ENCODE measurements at regions not wholly inside any gene's neighbourhood (a gene's known extent, or its start where the extent isn't known, plus 50 kb on each side); places are given as distances from the start of the nearest gene placed in this dataset.
"Not testable (repeated sequence)": the region's sequence is repeated elsewhere in the genome, so short reads cannot be mapped to it uniquely, and the experiment has no call there.

DNA sequence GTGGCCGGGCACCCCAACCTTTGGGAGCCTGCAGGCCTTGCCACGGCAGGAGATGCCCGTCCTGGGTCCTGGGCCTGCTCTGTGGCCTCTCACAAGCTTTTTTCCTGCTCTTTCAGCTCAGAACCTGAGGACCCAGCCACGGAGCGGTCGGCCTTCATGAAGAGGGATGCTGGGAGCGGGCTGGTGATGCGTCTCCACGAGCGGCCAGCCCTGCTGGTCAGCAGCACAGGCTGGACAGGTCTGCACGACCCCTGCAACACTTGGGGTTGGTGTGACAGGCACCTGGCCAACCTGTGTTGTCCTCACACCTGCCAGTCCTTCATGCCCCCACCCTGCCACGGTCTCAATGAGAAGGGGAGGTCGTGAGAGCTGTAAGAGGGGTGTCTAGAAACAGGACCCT lies 170.0 kb downstream of the ADRA2C start:
- no peak for DNase-seq

DNA sequence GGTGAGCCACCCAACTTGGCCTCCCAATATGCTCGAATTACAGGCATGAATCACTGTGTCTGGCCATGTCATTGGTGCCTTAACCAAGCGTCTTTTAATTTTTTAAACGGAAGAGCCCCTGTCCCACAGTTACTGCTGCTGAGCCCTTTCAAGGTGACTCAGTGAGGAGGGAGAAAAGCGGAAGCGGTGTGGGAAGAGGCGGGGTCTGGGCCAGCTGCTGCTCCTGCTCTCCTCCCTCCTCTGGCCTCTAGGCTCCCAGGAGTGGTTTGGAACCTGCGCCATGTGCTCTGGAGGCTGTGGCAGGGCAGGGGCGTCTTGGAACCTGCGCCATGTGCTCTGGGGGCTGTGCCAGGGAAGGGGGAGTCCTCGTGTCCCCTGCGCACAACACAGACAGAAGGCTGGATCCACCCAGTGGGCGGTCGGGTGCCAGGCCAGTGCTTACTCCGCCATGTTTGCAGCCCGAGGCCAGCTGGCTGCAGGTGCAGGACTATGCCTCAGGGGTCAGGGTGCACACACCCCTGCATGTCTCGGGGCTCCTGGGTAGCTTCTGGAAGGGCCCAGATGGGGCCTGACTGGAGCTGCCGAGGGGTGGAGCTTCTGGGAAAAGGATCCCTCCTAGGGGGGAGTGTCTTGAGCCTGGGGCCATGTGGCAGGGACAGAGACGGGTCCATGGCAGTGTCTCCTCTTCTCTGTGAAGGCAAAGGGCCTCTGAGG lies 171.8 kb downstream of the ADRA2C start:
- DNase-seq: not testable (repeated sequence)

DNA sequence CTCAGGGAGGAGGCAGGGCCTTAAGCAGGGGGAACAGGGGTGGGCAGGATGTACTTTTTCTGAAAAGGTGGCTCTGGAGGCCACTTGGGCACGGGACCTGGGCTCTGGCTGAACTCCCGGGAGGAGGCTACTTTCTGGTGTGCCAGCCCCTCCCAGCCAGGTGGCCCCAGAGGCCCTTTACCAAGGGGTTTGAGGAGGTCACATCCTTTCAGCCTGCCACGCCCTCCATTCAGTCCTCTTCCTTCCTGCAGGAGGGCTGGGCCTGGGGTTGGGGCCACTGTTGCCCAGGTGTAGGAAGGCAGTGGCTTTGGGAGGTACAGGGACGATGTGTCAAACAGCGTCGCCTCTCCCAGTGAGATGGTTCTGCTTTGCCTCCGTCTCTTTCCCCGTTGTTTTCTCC lies 172.5 kb downstream of the ADRA2C start:
- DNase-seq: not testable (repeated sequence)

DNA sequence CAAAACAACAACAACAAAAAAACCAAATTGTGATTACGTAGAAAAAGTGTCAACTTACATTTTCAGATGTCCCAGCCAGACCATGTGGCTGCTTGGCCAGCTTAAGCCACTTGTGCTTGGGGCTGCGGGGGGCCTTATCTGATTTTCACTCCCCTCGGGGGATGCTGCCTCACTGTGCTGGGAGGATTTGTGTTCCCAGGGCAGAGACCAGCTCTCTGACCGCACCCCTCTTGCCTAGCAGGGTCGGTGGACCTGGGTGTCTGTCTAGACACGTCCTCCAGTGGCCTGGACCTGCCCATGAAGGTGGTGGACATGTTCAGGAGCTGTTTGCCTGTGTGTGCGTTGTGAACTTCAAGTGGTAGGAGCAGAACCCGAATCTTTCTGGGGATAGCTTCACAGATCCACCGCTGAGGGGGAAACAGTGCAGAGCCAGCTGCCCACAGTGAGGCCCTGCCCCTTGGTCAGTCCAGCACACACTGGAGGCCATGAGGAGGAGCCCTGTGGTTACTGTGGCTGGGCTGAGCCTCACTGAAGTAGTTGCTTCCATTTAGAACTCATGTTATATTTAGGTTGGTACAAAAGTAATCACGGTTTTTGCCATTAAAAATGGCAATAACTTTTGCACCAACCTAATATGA lies 173.9 kb downstream of the ADRA2C start:
- not testable (repeated sequence) for DNase-seq

DNA sequence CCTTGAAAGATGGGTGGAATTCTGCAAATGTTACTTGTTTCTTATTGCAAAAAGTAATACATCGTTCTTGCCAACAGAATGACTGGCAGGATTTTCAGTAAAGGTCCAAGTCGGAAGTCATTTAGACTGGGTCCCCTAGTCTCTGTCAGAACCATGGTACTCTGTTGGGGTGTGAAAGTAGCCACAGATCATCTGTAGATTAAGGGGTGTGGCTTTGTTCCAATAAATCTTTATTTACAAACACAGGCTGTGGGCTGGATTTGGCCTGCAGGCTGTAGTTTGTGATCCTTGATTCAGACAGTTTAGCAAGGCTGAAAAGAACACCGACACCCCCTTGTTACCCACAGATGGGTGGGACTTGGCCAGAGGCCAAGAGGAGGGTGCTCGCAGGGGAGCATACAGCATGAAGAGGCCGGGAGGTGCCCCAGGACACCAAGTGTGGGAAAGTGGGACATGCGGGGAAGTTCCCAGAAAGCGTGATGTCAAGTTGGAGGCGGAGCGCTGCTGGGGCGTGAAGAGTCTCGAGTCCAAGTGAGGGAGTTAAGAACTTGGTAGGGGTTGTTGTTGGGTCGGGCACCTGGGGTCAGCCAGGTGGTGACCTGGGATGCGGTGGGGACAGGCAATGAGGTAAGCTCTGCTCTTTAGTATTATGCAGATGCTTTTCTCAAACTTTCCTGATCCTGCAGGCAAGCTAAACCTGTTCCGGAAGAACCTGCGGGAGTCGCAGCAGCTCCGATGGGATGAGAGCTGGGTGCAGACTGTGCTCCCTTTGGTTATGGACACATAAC lies 175.7 kb downstream of the ADRA2C start:
- not testable (repeated sequence) for DNase-seq

DNA sequence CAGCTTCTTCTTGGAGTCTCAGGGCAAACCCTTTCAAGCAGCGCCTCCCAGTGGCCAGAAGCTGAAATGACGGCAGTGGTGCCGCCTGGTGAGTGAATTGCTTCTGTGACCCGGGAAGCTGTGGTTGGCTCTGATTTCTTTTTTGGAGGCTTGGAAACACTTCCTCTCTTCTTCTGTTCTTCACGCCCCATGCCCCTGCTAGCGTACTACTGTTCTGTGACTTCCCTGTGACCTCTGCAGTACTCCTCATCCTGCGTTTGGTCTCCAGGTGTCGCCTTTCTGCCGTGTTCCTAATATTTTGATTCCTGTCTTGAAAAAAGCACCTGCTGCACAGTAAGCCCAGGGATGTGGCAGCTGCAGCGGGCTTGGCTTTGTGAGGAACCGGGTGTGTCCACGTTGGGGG lies 176.4 kb downstream of the ADRA2C start:
- DNase-seq: peak; percentile 27

DNA sequence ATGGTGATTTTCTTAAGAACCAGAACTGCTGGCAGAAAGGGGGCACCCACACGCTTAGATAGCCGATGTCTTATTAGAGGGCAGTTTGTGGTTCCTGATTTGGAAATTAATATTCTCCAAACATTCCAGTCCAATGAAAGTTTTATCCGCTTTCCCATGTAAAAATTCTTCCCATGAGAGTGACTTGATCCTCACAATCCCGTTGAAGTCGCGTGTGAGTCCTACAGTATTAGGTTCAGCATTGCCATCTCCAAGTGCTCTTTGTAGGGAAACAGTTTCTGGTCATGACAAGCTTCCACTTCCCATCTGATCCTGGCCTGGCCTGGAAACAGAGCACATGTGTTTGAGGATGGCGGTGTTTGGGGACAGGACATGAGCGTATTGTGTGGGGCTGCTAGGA lies 176.9 kb downstream of the ADRA2C start:
- not testable (repeated sequence) for DNase-seq

DNA sequence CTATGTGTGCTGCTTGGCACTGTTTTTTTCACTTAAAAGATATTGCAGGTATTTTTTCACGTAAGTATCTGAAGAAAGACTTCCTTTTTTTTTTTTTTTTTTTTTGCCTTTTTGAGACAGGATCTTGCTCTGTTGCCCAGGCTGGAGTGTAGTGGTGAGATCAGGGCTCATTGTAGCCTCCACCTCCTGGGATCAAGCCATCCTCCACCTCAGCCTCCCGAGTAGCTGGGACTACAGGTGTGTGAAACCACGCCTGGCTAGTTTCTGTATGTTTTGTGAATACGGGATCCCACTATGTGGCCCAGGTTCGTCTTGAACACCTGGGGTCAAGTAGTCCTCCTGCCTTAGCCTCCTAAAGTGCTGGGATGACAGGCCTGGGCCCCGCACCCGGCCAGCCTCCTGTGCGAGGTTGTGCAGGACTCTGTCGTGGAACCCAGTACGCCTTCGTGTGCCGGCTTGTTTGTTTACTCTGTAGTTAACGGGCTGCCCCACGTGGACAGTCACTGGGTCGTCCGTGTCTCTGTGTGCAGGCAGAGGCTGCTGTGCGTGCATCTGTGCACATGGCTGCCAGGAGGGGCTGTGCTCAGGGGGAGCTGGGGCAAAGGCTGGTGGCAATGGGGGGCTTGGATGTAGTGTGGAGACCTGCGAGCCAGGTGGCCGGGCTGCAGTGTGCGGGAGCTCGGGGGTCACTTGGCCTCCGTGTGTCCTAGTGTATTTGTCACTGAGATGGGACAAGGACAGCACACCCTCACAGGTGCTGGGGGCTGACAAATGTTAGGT lies 179.5 kb downstream of the ADRA2C start:
- no peak for DNase-seq

DNA sequence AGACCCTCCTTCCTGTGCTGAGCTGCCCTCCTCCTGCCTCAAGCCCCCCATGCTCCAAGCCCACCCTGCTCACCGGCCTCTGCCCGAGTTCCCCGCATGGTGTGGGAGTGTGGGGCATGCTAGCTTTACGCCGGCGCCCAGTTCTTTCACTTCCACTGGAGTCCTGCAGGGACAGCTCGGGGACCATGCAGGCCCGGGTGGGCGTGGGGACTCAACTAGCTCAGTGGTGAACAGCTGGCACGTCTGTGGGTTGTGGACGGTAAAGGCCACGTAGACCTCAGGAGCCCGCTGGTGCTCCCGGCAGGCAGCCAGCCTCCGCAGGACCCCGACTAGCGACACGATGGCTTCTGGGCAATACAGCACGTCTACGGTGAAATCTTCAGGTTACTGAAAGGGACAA lies 180.4 kb downstream of the ADRA2C start:
- not testable (repeated sequence) for DNase-seq

DNA sequence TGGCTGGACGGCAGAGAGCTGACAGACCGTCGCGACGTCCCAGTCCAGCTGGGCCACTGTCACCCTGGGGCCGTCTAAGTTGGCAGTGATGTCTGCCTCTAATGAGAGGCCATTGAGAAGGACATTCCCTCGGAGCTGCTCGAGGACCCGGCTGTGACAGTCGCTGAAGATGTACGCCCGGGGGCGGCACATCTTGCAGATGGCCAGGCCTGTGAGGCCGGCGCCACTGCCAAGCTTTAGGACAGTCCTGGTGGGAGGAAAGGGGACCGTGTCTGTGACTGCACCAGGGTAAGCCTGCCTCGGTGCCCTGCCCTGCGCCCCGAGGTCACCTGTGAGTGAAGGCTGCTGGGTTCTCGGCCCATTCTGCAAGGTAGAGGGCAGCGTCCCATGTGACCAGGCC lies 181.6 kb downstream of the ADRA2C start:
- not testable (repeated sequence) for DNase-seq

DNA sequence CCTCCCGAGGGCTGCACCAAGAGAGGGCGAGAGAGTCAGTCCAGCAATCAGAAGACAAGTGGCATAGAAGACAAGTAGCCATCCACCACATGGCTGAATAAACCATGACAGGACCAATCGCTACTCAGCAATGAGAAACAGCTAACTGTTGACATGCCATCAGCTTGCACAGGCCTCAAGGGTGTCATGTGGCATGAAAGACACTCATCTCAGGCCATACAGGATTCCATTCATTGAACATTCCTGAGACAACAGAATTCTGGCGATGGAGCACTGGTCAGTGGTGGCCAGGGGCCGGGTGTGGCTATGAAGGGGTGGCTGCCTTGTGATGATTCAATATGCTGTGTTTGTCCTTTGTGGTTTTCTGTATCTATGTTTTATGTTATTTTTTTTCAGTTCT lies 182.0 kb downstream of the ADRA2C start:
- not testable (repeated sequence) for DNase-seq

DNA sequence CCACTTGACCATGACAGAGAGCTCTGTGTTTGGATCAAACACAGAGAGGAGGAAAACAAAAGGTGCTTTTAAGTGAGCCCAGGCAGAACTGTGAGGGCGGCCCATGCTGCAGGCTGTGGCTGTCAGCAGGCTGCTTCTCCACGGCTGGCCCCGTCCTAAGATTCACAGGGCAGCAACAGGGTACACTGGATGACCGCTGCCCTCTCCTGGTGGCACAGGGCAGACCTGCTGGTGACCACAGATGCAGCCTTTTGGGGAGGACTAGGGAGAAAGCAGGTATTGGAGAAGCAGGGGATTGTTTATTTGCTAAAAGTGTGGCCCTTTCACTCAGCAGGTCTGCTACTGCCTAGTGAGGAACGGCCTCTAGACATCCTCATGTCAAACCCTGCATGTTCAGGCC lies 183.7 kb downstream of the ADRA2C start:
- DNase-seq: not testable (repeated sequence)

DNA sequence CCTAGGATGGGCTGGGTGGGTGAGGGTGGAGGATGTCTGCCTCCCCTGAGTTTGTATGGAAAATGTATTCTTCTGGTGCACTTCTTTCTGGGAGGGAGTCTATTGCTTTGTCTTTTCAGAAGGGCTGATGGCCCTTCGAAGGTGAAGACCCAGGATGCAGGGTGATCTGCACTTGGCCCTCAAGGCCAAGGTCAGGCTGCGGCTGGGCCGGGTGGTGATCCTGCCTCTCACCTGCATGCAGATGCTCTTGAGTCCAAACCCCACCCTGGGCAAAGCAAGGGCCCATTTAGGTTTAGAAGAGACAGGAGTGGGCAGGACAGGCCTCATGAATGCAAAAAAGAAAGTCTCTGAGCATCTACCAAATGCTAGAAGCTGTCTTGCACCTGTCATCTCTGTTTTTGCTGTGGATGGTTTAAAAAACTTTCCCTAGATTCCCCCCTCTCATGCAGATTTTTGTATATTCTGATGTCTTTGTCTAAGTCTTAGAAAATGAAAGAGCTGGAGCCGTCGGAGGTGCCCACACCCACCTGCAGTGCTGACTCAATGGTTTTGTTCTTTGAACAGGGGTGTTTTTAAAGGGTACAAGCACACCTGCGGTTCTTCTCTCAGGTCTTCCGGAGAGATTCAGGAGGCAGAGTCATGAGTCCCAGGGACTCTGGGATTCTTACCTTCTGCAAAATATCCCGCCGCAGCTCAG lies 186.4 kb downstream of the ADRA2C start:
- not testable (repeated sequence) for DNase-seq

DNA sequence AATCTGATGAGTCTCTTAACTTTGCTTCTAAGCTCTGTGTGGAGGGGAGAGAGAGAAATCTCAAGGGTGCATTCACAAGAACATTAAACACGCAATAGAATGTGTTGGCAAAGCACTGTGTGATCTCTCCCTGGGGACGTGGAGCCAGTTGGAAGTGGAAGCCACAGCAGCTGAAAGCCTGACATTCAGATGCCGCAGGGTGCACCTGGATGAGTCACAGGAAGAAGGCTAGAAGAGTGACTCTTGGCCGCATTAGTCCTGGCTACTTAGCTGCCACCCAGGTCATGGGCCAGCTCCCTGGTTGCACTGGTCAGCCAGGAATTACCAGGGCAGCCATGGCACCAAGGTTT lies 186.9 kb downstream of the ADRA2C start:
- not testable (repeated sequence) for DNase-seq

DNA sequence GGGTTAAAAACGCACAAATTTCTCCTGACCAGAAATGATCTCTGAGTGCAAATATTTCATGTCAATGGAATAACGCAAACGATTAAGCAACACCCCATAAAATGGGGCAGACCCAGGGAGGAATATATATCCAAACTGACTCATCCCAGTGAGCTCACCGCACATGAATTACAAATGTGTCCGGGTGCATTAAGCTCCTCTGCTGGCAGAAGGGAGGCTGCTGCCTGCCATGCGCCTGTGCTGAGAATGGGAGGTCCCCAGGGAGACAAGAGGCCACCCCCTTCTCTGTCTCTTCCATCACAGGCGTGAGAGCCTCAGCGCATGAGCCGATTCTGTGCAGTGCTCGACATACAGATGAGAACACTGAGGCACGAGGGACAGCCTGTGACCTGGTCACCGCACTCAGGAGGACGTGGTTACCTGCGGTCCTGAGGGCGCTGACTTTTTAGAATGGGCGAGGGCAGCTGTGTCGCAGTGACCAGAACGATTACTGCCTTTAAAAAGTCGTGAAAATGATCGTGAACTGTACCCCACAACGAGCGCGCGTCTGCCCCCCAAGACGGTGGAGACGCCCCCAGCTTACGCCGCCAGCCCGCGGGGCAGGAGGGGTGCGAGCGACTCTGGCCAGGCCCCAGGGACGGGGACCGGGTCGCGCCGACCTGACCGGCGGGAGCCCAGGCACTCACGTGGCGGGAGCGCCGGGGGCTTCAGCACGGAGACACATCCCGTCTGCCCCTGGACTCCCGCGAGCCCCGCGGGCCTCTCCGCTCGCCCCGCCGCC lies 188.5 kb downstream of the ADRA2C start:
- not testable (repeated sequence) for DNase-seq

DNA sequence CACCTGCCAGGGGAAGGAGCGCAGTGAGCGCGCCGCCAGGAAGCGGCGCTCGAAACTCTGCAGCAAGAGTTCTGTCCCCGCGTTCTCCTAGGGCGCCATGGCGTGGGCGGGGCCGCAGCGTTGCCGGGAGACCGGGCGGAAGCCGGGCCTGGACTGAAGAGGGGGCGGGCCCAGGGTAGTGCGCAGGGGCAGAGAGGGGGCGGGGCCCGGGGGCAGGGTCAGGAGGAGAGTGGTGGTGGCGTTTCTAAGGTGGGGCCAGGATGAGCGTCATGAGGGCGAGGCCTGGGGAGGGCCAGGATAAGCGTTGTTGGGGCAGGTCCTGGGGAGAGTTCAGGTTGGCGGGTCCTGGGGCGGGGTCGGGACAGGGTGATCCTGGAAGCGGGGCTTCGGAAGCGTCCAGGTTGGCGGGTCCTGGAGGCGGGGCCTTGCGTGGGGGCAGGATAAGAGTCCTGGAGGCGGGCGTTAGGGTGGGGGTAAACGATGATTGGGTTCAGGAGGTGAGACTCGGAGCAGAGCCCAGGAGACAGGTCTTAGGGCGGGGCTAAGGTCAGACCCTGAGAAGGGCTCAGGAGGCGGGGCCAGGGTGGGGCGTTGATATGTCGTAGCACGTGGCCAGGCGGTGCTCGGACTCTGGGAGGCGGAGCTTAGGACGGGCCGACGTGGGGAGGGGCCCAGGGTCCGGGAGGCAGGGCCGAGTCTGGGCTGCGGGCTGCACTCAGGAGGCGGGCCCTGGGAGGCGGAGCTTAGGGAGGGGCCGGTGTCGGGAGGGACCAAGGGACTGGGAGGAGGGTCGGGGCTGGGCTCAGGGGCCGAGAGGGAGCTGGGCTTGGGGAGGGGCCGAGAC lies 189.4 kb downstream of the ADRA2C start:
- DNase-seq: peak; percentile 98

DNA sequence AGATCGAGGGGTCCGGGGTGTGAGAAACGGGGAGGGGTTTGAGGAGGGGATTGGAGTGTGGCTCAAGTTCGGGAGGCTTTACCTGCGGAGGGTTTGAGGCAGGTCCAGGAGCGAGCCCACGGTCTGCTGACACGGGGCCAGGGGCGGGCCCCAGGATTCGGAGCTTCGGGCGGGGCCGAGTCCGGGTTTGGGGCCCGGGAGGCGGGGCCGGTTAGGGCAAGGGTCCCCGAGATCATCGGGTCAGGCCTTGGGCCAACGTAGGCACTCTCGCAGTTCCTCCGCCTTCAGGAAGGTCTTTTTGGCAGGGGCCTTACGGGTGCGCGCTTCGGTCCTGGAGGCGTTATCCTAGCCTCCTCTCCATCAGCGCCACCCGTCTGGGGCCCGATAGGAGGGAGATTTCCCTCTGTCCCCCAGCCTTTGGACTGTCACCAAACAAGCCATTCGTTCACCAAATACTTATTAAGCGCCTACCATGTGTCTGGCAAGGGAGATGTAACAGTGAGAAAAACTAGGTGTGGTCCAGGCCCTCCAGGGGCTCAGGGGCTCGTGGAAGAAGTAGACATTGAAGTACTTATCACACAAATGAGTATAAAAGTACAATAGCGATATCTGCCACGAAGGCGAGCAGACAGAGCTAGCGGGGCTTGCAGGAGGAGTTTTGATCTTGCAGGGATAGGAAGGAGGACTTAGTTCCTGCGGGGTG lies 190.1 kb downstream of the ADRA2C start:
- not testable (repeated sequence) for DNase-seq

DNA sequence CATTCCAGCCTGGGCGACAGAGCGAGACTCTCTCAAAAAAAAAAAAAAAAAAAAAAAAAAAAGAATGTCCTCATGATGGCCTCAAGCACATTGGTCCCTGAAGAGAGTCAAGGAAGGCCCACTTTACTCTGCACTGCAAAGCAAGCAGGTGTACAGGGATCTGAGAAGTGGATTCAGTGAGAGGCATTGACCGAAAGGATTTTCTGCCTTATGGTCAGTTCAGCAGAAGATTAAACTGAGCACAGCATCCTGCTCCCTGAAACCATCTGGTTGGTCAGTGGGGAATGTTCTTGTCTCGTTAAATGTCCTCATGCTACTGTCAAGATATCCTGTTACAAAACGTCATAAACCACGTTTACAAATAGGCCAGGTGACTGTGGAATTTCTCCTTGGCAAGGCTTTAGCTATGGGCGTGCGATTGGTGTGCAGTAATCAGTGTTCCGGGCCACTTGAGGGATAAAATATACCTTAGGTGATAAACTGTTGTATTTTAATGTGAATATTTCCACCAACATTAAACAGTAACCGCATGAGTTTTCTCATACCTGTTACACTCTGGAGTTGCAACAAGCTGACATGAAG lies 195.0 kb downstream of the ADRA2C start:
- DNase-seq: not testable (repeated sequence)

DNA sequence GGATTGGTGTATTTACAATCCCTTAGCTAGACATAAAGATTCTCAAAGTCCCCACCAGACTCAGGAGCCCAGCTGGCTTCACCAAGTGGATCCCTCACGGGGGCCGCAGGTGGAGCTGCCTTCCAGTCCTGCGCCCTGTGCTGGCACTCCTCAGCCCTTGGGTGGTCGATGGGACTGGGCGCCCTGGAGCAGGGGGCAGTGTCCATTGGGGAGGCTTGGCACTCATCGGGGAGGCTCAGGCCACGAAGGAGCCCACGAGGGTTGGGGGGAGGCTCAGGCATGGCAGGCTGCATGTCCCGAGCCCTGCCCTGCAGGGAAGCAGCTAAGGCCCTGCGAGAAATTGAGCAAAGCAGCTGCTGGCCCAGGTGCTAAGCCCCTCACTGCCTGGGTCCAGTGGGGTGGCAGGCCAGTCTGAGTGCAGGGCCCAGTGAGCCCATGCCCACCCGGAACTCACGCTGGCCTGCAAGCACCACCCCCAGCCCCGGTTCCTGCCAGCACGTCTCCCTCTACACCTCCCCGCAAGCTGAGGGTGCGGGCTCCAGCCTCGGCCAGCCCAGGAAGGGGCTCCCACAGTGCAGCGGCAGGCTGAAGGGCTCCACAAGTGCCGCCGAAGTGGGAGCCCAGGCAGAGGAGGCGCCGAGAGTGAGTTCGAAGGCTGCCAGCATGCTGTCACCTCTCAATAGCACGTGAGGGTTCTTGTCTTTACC lies 198.5 kb downstream of the ADRA2C start:
- DNase-seq: not testable (repeated sequence)

Data from activated gamma-delta T cell (primary cell).